Stimulated activated CD8-positive, alpha-beta memory T cell treated with anti-CD3 and anti-CD28 coated beads, Interleukin-15, amount 100 ng/mL, for 24 hours (primary cell): ENCODE measurements at regions not wholly inside any gene's neighbourhood (a gene's known extent, or its start where the extent isn't known, plus 50 kb on each side); places are given as distances from the start of the nearest gene placed in this dataset.

Source experiments
- DNase-seq: peaks from one replicate; pipeline ENCODE4 v3.0.0-alpha.2; 2020; ENCODE audit warnings: low read depth

GRCh38 chr9:110058304-110058953 is 149.5 kb downstream of the C9orf152 start:
- no peak for DNase-seq

DNA sequence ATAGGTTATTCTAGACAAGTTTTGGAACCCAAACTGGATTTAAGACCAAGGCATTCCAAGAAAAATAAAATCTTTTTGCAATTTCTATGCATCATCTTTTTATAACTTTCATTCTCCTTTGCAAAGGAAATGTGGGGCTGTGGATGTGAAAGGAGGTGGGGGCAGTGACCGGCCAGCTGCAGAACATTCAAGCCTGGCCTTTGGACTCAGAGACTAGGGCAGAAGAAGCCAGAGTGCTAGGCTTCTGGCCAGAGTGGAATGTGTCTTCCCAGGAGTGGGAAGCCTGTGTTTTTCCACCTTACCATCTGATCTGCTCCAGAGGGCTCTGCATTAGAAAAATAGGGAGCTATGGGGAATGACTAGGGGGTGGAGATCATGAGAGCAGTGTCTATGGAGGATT is 148.5 kb downstream of the C9orf152 start:
- no peak for DNase-seq

DNA sequence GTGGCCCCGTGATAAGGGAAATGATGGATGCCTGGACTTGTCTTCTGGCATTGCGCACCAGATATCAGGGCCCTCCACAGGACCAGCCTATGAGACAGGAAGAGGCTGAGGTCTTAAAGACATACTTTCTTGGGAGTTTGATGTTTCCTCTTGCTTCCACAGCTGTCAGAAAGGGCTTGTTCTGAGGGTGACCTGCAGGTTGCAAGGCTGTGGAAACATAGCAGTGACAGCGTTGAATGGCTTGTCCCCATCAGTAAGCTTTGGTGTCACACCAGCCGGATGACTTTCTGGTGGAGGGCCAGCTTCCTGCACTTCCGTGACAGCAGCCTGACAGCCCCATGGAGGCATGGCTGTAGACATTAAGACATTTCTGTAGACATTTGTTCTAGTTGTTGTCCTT is 143.2 kb downstream of the C9orf152 start:
- no peak for DNase-seq

GRCh38 chr9:110065532-110065931 is 142.4 kb downstream of the C9orf152 start:
- DNase-seq: no peak

DNA sequence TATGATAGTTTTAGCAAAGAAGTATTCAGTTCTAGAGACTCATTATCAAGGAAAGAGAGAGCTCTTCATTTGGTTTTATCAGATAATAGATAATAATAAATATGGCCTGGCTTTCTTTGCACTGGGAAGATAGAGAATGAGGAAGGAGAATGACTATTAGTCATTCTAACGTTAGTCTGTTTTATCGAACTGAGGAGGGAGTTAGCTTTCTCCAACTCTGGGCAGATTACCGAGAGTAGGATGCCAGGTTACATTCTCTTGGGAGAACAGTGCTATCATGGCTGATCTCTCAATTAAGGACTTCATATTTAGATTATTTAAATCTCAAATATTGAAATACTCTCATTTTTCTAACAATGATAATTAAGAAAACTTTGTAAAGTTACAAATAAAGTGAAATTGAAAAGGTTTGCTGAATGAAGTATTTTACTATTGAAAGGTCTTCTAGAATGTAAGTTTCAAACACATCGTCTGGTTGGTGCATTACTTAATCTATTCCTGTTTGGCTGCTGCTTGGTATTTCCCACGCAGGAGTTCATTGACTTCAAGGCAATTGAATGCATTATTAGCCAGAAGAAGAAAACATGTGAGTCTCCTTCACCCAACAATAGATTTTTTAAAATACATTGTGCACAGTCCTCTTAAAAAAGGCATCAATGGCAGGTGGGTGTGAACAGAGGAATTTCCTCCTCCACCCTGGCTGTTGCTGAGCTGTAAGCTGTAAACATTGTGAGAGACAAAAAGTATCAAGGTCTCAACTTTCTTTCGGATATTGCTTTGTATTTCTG is 140.8 kb downstream of the C9orf152 start:
- DNase-seq: no peak

GRCh38 chr9:110068212-110068611 is 139.7 kb downstream of the C9orf152 start:
- no peak for DNase-seq

GRCh38 chr9:110069326-110070248 is 138.4 kb downstream of the C9orf152 start:
- no peak for DNase-seq

DNA sequence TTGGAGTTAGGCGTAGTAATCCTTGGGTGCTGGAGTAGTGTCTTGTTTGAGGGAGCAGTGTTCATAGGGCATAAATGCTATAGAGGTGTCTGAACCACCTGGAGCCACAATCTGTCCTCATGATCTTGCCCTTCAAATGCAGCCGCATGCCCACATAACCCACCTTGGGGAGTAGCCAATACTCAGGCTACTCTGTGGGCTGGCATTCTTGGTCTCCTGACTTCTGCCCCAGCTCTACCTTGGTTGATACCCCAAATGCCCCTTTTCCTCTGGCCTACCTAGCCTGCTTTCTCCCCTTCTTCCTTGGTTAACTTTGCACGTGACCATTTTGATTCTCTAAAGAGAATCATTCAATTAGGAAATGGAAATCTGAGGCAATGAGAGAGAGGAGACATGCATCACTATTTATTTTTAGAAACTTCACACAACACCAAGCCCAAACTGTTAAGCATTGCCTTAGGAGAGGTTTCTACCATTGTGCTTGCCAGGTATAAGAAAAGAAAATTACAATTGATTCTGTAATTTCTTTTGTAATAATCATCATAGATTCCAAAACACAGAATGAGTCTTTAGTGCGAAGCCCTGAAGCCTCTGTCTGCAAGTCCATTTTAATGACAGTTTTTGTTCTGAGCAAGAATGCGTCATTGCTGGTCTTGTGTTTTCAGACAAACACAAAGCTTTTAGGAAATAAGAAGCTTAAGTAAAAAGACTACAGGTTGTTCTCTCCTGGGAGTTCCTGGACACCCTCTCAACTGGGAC is 135.2 kb downstream of the C9orf152 start:
- DNase-seq: no peak

DNA sequence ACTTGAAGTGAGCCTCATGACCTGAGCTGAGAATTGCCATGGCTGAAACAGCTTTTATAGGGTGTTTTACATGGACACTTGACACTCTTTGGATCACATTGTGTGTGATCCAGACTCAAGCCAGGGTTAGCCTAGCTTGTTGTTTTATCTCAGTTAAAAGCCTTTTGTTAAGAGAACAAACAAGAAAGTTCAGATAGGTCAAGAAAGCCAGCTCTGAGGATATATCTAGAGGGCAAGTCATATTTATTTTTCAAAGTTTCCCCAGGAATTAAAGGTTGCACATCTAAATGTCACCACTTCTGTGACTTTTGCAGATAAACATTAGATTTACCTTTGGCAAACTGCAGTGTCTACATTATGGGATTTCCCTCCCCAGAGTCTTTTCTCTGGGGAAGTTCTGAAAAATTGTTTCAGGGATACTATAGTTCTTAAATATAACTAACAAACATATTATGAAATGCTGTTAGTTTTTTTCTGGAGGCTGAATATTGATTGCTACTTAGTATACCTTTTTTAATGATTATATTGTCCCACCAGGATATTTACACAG is 134.5 kb downstream of the C9orf152 start:
- DNase-seq: no peak

DNA sequence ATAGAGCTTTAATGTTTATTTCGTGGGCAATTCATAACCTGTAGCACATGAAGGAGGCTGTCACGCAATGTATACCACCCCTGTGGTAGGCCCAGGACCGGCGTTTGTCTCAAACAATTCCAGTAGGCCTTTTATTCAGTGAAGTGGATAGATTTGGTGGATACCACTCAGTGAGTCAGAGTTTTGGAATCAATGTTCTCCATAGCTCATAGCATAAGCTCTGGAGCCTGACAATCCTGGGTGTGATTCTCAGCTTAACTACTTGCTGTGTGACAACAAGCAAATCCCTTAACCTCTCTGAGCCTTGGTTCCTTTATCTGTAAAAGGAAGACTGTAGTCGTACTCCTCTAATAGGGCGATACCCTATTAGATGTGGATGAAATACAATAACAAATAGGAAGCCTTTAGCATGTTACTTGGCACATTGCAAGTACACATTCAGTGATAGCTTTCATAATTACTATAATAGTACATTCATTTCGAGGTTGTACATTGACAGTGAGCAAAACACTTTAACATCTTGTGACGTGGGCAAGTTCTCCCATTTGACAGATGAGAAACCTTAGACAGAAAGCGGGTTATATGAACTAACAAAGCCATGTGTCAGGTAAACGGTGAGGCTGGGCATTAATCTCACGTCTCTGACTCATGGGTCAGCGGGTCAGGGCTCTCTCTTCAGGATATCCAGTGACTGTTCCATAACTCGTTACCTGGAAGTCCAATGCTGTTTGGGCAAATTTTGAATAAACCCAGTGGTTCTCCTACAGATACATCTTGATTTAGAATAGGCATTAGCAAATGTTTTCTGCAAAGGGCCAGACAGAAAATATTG is 130.8 kb downstream of the C9orf152 start:
- DNase-seq: no peak

DNA sequence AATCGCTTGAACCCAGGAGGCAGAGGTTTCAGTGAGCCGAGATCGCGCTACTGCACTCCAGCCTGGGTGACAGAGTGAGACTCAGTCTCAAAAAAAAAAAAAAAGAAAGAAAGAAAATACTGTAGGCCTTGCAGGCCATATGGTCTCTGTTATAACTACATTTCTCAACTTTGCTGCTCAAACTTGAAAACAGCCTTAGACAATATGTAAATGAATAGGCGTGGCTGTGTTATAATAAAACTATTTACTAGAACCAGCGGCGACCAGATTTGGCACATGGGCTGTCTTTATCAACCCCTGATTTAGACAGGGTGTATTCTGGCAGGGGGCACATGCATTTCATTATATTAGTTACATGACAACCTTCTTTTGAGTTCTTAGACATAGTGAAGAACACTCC is 130.0 kb downstream of the C9orf152 start:
- no peak for DNase-seq

- DNase-seq: no peak
These were observed 129.4 kb downstream of the C9orf152 start for GRCh38 chr9:110078604-110079003.

DNA sequence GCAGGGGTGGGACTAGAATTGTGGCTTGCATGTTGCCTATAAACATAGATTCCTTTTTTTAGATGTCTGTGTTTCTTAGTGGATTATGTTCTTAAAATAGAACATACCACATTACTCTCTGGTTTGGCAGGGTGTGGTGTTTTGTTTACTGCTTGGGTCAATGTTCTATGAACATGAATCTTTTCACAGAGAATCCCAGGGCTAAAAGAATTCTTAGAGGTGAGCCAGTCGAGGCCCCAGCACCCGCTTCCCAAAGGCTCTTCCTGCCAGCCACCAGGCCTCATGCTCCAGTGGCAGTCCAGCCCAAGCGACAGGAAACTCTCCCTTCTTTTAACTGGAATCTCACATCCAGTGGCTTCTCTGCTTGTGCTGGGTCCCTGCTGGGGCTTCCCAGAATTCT is 126.6 kb downstream of the C9orf152 start:
- no peak for DNase-seq

GRCh38 chr9:110083866-110084265 is 124.1 kb downstream of the C9orf152 start:
- no peak for DNase-seq

DNA sequence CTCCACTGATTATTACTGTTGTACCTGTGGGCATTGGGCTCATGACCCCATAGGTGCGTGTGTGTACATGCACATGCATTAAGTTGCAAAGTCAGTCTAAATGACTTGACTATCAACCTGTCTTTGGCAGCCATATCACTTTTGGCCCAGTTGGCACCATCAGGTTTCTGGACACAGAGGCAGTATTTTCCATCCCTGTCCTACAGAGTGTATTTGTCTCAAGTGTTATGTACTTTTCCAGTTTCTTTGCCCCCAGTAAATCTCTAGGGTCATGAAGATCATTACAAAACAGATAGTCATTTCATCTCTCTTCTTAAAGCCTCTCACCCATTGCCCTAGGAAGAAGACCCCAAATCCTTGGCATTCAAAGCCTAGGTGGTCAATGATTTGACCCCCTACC is 121.4 kb downstream of the C9orf152 start:
- DNase-seq: no peak

GRCh38 chr9:110087605-110088004 is 120.4 kb downstream of the C9orf152 start:
- no peak for DNase-seq

DNA sequence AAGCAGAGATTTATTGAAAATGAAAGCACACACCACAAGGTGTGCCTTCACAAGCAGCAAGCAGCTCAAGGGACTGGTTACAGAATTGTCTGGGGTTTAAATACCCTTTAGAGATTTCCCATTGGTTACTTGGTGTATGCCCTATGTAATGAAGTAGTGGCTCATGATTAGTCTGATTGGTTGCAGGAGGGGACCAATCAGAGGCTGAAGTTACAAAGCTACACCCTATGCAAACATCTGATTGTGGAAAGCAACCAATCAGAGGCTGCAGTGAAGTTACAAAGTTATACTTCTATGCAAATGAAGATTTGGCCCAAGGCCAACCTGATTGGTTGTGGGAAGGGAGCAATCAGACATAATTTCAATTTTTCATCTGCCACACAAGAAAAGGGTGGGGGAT is 119.9 kb downstream of the C9orf152 start:
- DNase-seq: no peak

DNA sequence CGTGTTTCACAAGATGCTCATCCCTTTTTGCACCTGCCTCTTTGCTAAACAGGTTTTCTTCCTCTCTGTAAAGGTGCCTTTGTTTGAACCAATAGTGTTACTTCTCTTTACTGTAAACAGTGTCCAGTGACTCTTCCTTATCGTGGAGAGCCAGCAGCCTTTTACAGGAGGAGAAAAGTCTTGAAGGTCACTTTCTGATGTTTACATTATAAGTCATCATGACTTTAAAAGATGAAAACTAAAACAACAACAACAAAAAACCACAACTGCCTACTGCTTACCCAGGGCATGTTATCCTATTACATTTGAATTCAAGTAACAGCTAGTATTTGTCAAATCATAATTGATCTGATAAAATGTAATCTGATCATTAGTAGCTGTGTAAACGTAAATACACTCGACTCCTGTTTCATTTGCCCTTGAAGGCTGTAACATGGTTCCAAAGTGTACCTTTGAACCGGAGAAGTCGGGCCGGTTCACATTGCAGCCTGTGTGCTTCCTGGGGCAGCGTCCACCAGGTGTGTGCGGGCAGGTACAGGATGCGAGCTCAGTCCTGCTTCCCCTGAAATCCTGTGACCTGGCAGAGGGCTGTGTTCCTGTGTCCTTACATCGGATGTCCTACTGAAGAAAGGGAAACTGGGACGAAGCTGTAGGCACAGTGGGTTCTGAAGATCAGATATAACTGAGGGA is 118.1 kb downstream of the C9orf152 start:
- DNase-seq: no peak

GRCh38 chr9:110092792-110093191 is 115.2 kb downstream of the C9orf152 start:
- DNase-seq: no peak

DNA sequence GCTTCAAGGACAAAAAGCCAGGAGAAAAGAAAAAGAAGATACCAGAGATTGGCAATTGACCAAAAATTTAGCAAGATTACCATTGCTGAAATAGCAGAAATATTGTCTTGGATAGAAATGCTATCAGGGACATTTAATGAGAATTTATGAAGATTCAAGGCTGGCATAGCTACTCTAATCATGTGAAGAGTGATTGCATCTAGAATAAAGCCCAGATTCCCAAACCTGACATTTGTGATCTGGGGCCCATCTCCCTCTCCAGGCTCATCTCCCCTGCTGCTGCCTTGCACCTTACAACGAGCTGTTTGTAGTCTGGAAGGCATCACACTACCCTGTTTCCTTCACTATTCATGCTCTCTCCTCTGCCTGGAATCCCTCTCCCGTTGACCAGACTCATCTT is 114.5 kb downstream of the C9orf152 start:
- no peak for DNase-seq
